ENCODE measurements at regions not wholly inside any gene's neighbourhood (a gene's known extent, or its start where the extent isn't known, plus 50 kb on each side); places are given as distances from the start of the nearest gene placed in this dataset.

GRCh38 chr13:99666146-99666805, 165.0 kb downstream of the TM9SF2 start:
- Histone ChIP-seq H4K91ac (replicated peaks; ENCODE audit: insufficient read length, low read length) (peak overlapping the region; percentile 45), H2BK15ac (ENCODE audit: low read length) (peak overlapping the region; percentile 94), H3K23ac (ENCODE audit: insufficient read length) (no peak overlapping the region), H2BK120ac (replicated peaks; ENCODE audit: low read depth, low read length) (no peak overlapping the region), H3K4ac (replicated peaks; ENCODE audit: insufficient read length, low read depth, low read length) (peak overlapping the region; percentile 17), H3K36me3 (ENCODE audit: control insufficient read depth in 2 of 4, insufficient read depth in 4 of 4, low read length in 3 of 4) (no peaks in the 10 kb centered on the region), H4K8ac (ENCODE audit: extremely low read depth, insufficient read depth, low read length) (no peak overlapping the region), H3K23me2 (ENCODE audit: low read depth, low read length) (no peaks in the 10 kb centered on the region), H3K4me3 (ENCODE audit: extremely low read depth in 1 of 4, insufficient read depth in 2 of 4, low read depth in 3 of 4, low read length in 4 of 4) (no peak overlapping the region), H3K4me1 (replicated peaks in 1 of 4; ENCODE audit: control insufficient read depth in 3 of 4, insufficient read depth in 4 of 4, low read length in 3 of 4) (peaks cover 4 to 15% (median 11%) of the 10 kb centered on the region in 4 experiments), H2BK12ac (ENCODE audit: low read depth, low read length) (peak overlapping the region; percentile 91; the same call in 1 of the 2 replicates), H3K79me2 (ENCODE audit: control insufficient read depth in 1 of 2, insufficient read depth in 2 of 2, low read length in 2 of 2) (peaks cover 0 to 6% of the 10 kb centered on the region in 2 experiments; a peak in 1 of 4 replicates), H3K9me3 (ENCODE audit: insufficient read depth in 2 of 2, low read depth in 1 of 2, low read length in 1 of 2) (no peaks in the 10 kb centered on the region), H2AK5ac (ENCODE audit: low read depth, low read length) (peak overlapping the region; percentile 84; the same call in 1 of the 2 replicates), H3K27ac (ENCODE audit: low read depth, low read length) (no peak overlapping the region), H3K4me2 (ENCODE audit: insufficient read depth in 1 of 2, low read depth in 2 of 2, low read length in 2 of 2) (no peak overlapping the region), H3K56ac (replicated peaks; ENCODE audit: insufficient read length, low read depth, low read length) (no peak overlapping the region), H3K27me3 (replicated peaks in 1 of 4; ENCODE audit: control insufficient read depth in 3 of 4, extremely low read depth in 1 of 4, insufficient read depth in 3 of 4, low read length in 3 of 4) (no peaks in the 10 kb centered on the region), H2BK20ac (ENCODE audit: low read length) (peak overlapping the region; percentile 76; the same call in 1 of the 2 replicates), H4K20me1 (replicated peaks in 1 of 2; ENCODE audit: control insufficient read depth in 1 of 2, insufficient read depth in 2 of 2, low read length in 2 of 2) (no peaks in the 10 kb centered on the region), H3K18ac (ENCODE audit: extremely low read depth, low read length) (peak overlapping the region; percentile 56), H3K9ac (replicated peaks in 1 of 4; ENCODE audit: extremely low read depth in 1 of 4, low read depth in 3 of 4, low read length in 3 of 4) (no peak overlapping the region), H3K79me1 (ENCODE audit: low read depth, low read length) (no peaks in the 10 kb centered on the region), H2BK5ac (ENCODE audit: low read depth, low read length) (peak overlapping the region; percentile 45; the same call in 1 of the 2 replicates), H2AFZ (ENCODE audit: low read length) (no peak overlapping the region), H4K5ac (ENCODE audit: insufficient read length, low read depth, low read length) (peak overlapping the region; percentile 42), H3K14ac (ENCODE audit: insufficient read length) (no peak overlapping the region)
- DNase-seq (ENCODE audit: low read depth in 1 of 2, low spot score in 2 of 2) (peak in 1 of 2 experiments; percentile 39), FAIRE-seq (no peak)
- POLR2A ChIA-PET (ENCODE audit: partially characterized antibody), result interaction anchor here (0.6 to 2.3 kb wide), 6 partner anchors 10 to 37 kb away, joined by 3 to 13 read pairs (median 5); no protein-coding TSS in a partner anchor
- WGBS, 2 experiments (ENCODE audit: extremely low coverage in 1 of 2, insufficient coverage in 1 of 2, insufficient read length in 1 of 2, insufficient replicate concordance in 2 of 2, low coverage in 1 of 2, low lambda C conversion rate in 2 of 2, missing lambda C conversion rate in 1 of 2), result 87% methylated on average over 8 of the region's 8 CpGs; no CpG with 5 or more reads in 1 of the 2 experiments
- CTCF ChIA-PET (ENCODE audit: partially characterized antibody), result interaction anchor here (0.6 to 0.9 kb wide), 4 partner anchors 10 to 481 kb away, joined by 3 read pairs; no protein-coding TSS in a partner anchor
- TF ChIP-seq HDAC6 (IDR thresholded peaks at IDR 0.05; ENCODE audit: low read depth, low read length) (no peak), CEBPB (IDR thresholded peaks at IDR 0.05; ENCODE audit: low read depth, low read length) (no peak), POLR2AphosphoS5 (IDR thresholded peaks at IDR 0.05; ENCODE audit: low read depth, low read length) (no peak), KDM5A (IDR thresholded peaks at IDR 0.05; ENCODE audit: low read length) (no peak), JUND (IDR thresholded peaks at IDR 0.05; ENCODE audit: low read length) (no peak), YY1 (IDR thresholded peaks at IDR 0.05; ENCODE audit: low read depth, low read length) (no peak), JUN (IDR thresholded peaks at IDR 0.05; ENCODE audit: low read depth, low read length) (no peak), TCF12 (IDR thresholded peaks at IDR 0.05; ENCODE audit: low read depth, low read length) (no peak), EGR1 (IDR thresholded peaks at IDR 0.05; ENCODE audit: borderline replicate concordance, low read depth, low read length) (no peak), CHD1 (IDR thresholded peaks at IDR 0.05; ENCODE audit: low read depth, low read length) (no peak), CTBP2 (IDR thresholded peaks at IDR 0.05; ENCODE audit: borderline replicate concordance, insufficient read depth, insufficient read length, low read length) (no peak), CBX5 (IDR thresholded peaks at IDR 0.05; ENCODE audit: low read depth, low read length) (no peak), RAD21 (IDR thresholded peaks at IDR 0.05 in 1 of 2, conservative IDR thresholded peaks at IDR 0.05 in 1 of 2; ENCODE audit: low read depth in 2 of 2, low read length in 2 of 2) (no peak)

Data from H1 (cell line).